ENCODE measurements at regions not wholly inside any gene's neighbourhood (a gene's known extent, or its start where the extent isn't known, plus 50 kb on each side); places are given as distances from the start of the nearest gene placed in this dataset.
"Not testable (repeated sequence)": the region's sequence is repeated elsewhere in the genome, so short reads cannot be mapped to it uniquely, and the experiment has no call there.

DNA sequence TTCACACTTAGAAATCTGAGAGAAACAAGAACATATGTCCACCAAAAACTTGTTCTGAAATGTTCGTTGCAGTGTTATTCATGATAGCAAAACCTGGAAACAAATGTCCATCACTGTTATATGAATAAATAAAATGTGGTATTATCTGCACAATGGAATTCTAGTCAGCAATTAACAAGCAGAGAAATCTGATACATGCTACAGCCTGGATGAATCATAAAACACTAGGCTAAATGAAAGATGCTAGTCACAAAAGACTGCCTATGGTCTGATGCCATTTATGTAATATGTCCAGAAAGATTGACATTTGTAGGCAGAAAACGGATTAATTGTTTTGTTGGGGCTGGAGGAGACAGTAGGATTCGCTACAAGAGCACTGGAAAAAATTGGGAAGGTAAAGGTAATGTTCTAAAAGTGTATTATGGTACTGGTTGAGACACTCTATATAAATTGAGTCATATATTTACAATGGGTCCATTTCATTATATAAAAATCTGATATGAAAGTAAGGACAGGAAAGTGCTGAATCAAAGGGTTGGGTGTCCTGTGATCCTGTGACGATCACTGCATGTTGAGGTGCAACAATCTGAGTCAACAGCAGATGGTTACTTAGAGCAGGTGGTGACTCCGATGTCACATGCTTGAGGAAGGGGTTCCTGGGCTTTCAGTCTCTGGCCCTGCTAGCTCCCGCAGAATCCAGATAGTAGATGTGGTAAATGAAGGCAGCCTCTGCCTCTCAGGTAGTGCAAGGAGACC is 102.1 kb upstream of the NBPF4 start:
- H3K27me3 Mint-ChIP-seq: no peaks in the 10 kb centered on the region
- TF ChIP-seq CTCF (IDR thresholded peaks at IDR 0.05; ENCODE audit: unreplicated experiment): no peak
- no peak for DNase-seq (ENCODE audit: low spot score, unreplicated experiment)
- no peaks in the 10 kb centered on the region for H3K4me1 Mint-ChIP-seq (ENCODE audit: low read depth)
- H3K36me3 Mint-ChIP-seq (ENCODE audit: insufficient read depth): no peaks in the 10 kb centered on the region
- H3K27ac Mint-ChIP-seq: no peak overlapping the region
- no peak overlapping the region for H3K4me3 Mint-ChIP-seq (ENCODE audit: low read depth)
- peaks cover 5% of the 10 kb centered on the region for H3K9me3 Mint-ChIP-seq (ENCODE audit: low read depth)

GRCh38 chr1:108357802-108358201 is 92.3 kb upstream of the NBPF6 start:
- Mint-ChIP-seq H3K4me1 (ENCODE audit: low read depth) (no peaks in the 10 kb centered on the region), H3K27me3 (no peaks in the 10 kb centered on the region), H3K27ac (no peak overlapping the region), H3K4me3 (ENCODE audit: low read depth) (no peak overlapping the region), H3K36me3 (ENCODE audit: insufficient read depth) (no peaks in the 10 kb centered on the region), H3K9me3 (ENCODE audit: low read depth) (no peaks in the 10 kb centered on the region)
- DNase-seq (ENCODE audit: low spot score, unreplicated experiment): no peak
- TF ChIP-seq CTCF (IDR thresholded peaks at IDR 0.05; ENCODE audit: unreplicated experiment): no peak

GRCh38 chr1:108380059-108380832 is 69.9 kb upstream of the NBPF6 start:
- H3K9me3 Mint-ChIP-seq (ENCODE audit: low read depth); H3K36me3 Mint-ChIP-seq (ENCODE audit: insufficient read depth); H3K4me1 Mint-ChIP-seq (ENCODE audit: low read depth); H3K27ac Mint-ChIP-seq; H3K27me3 Mint-ChIP-seq; DNase-seq (ENCODE audit: low spot score, unreplicated experiment); H3K4me3 Mint-ChIP-seq (ENCODE audit: low read depth): not testable (repeated sequence)

Measured in progenitor cell of endocrine pancreas (in vitro differentiated cells).